ENCODE measurements at regions not wholly inside any gene's neighbourhood (a gene's known extent, or its start where the extent isn't known, plus 50 kb on each side); places are given as distances from the start of the nearest gene placed in this dataset.
"Not testable (repeated sequence)": the region's sequence is repeated elsewhere in the genome, so short reads cannot be mapped to it uniquely, and the experiment has no call there.

- H3K4me1 ChIP-seq (ENCODE audit: control insufficient read depth, insufficient read depth, low read length) = peaks cover 7% of the 10 kb centered on the region
- WGBS (ENCODE audit: insufficient coverage) = 91% methylated on average over 5 of the region's 5 CpGs
- H3K36me3 ChIP-seq (ENCODE audit: control insufficient read depth, insufficient read depth, low read length) = no peaks in the 10 kb centered on the region
- H3K4me1 Mint-ChIP-seq = peaks cover 10 to 11% of the 10 kb centered on the region in 2 donors
- H3K4me3 ChIP-seq (ENCODE audit: low read length) = no peak overlapping the region
- H3K27me3 Mint-ChIP-seq (ENCODE audit: low read depth in 2 of 2) = peaks cover 0 to 14% of the 10 kb centered on the region in 2 donors
- intact Hi-C loops (cut with micrococcal nuclease) = no loop called here
- DNase-seq (no peak), ATAC-seq (no peak)
- no peak overlapping the region for H3K27ac ChIP-seq (ENCODE audit: low read length)
- no peaks in the 10 kb centered on the region for H3K36me3 Mint-ChIP-seq
- peaks cover 0 to 2% of the 10 kb centered on the region in 2 donors for H3K9me3 Mint-ChIP-seq
- no peak overlapping the region for H3K27ac Mint-ChIP-seq
- H3K27me3 ChIP-seq (ENCODE audit: control insufficient read depth, insufficient read depth, low read length) = no peaks in the 10 kb centered on the region
- no peak for TF ChIP-seq CTCF (IDR thresholded peaks at IDR 0.05)
- no peak overlapping the region for H3K4me3 Mint-ChIP-seq
- no peaks in the 10 kb centered on the region for H3K9me3 ChIP-seq (ENCODE audit: control insufficient read depth, insufficient read depth, low read length)
Measured at GRCh38 chr9:16063241-16063591, 510.4 kb downstream of the CCDC171 start.

DNA sequence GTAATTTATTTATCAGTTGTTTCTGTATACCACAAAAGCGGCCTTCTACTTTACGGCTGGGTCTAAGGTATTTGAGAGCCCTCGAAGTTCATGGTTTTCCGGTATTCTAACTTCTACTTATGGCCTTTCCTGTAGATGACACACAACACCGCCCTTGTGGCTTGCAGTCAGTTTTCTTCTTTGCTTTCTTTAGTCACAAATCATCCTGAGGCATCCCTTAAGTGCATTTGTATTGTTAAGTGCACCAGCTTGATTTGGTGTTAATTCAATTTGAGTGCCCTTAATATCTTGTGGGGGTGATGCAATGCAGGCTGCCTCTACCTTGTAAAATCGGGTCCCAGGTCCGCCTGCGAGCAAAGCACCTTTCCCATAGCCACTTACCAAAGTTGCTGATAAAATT lies 511.9 kb downstream of the CCDC171 start:
- H3K27ac Mint-ChIP-seq = no peak overlapping the region
- H3K9me3 Mint-ChIP-seq = peaks cover 0 to 2% of the 10 kb centered on the region in 2 donors
- no peaks in the 10 kb centered on the region for H3K36me3 Mint-ChIP-seq
- Histone ChIP-seq H3K9me3 (ENCODE audit: control insufficient read depth, insufficient read depth, low read length) (no peaks in the 10 kb centered on the region), H3K27ac (ENCODE audit: low read length) (no peak overlapping the region), H3K4me3 (ENCODE audit: low read length) (no peak overlapping the region), H3K4me1 (ENCODE audit: control insufficient read depth, insufficient read depth, low read length) (no peaks in the 10 kb centered on the region), H3K27me3 (ENCODE audit: control insufficient read depth, insufficient read depth, low read length) (no peaks in the 10 kb centered on the region), H3K36me3 (ENCODE audit: control insufficient read depth, insufficient read depth, low read length) (no peaks in the 10 kb centered on the region)
- H3K4me3 Mint-ChIP-seq = no peak overlapping the region
- DNase-seq (no peak), ATAC-seq (no peak)
- H3K4me1 Mint-ChIP-seq = no peaks in the 10 kb centered on the region
- WGBS (ENCODE audit: insufficient coverage) = 90% methylated on average over 8 of the region's 8 CpGs
- intact Hi-C loops (cut with micrococcal nuclease) = no loop called here
- no peak for TF ChIP-seq CTCF (IDR thresholded peaks at IDR 0.05)
- peaks cover 3 to 20% of the 10 kb centered on the region in 2 donors for H3K27me3 Mint-ChIP-seq (ENCODE audit: low read depth in 2 of 2)

GRCh38 chr9:16066201-16066600 lies 513.4 kb downstream of the CCDC171 start:
- H3K27ac ChIP-seq (ENCODE audit: low read length); H3K4me3 Mint-ChIP-seq; H3K4me3 ChIP-seq (ENCODE audit: low read length); H3K4me1 Mint-ChIP-seq; H3K4me1 ChIP-seq (ENCODE audit: control insufficient read depth, insufficient read depth, low read length); H3K27ac Mint-ChIP-seq; H3K9me3 ChIP-seq (ENCODE audit: control insufficient read depth, insufficient read depth, low read length); intact Hi-C loops (cut with micrococcal nuclease); H3K36me3 ChIP-seq (ENCODE audit: control insufficient read depth, insufficient read depth, low read length); ATAC-seq; H3K36me3 Mint-ChIP-seq; H3K9me3 Mint-ChIP-seq; H3K27me3 ChIP-seq (ENCODE audit: control insufficient read depth, insufficient read depth, low read length); DNase-seq: not testable (repeated sequence)
- WGBS (ENCODE audit: insufficient coverage) = 80% methylated on average over 1 of the region's 6 CpGs
- peaks cover 3 to 20% of the 10 kb centered on the region in 2 donors for H3K27me3 Mint-ChIP-seq (ENCODE audit: low read depth in 2 of 2)

DNA sequence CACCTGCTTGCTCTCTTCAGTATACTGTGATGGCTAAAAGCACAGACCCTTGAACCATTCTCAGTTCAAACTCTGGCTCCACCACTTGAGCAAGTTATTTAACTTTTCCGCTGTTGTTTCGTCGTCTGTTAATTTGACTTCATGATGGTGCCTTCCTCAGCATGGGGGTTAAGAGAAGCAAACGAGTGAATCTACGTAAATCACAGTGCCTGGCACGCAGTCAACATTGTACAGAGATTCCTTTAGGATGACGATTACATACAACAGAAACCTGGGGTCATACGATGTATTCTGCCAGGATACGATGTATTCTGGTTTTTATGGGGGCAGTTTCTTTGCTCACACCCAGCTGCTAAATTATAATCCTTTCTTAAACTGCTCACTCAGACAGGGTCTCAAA lies 515.6 kb downstream of the CCDC171 start:
- Histone ChIP-seq H3K4me3 (ENCODE audit: low read length) (no peak overlapping the region), H3K27me3 (ENCODE audit: control insufficient read depth, insufficient read depth, low read length) (no peaks in the 10 kb centered on the region), H3K36me3 (ENCODE audit: control insufficient read depth, insufficient read depth, low read length) (no peaks in the 10 kb centered on the region), H3K27ac (ENCODE audit: low read length) (no peak overlapping the region), H3K4me1 (ENCODE audit: control insufficient read depth, insufficient read depth, low read length) (no peaks in the 10 kb centered on the region), H3K9me3 (ENCODE audit: control insufficient read depth, insufficient read depth, low read length) (no peaks in the 10 kb centered on the region)
- intact Hi-C loops (cut with micrococcal nuclease) = no loop called here
- no peak for DNase-seq
- WGBS (ENCODE audit: insufficient coverage) = 95% methylated on average over 9 of the region's 9 CpGs
- Mint-ChIP-seq H3K36me3 (no peaks in the 10 kb centered on the region), H3K4me3 (no peak overlapping the region), H3K4me1 (no peaks in the 10 kb centered on the region), H3K27me3 (ENCODE audit: low read depth in 2 of 2) (peaks cover 6 to 8% of the 10 kb centered on the region in 2 donors), H3K9me3 (peaks cover 0 to 2% of the 10 kb centered on the region in 2 donors), H3K27ac (no peak overlapping the region)
- no peak for TF ChIP-seq CTCF (IDR thresholded peaks at IDR 0.05)
- no peak for ATAC-seq
